ENCODE measurements at regions not wholly inside any gene's neighbourhood (a gene's known extent, or its start where the extent isn't known, plus 50 kb on each side); places are given as distances from the start of the nearest gene placed in this dataset.

- no peak for DNase-seq
Measured at GRCh38 chr10:24133835-24134234, 75.1 kb upstream of the KIAA1217 start.

GRCh38 chr10:24136070-24136469, 72.9 kb upstream of the KIAA1217 start:
- DNase-seq: no peak

GRCh38 chr10:24147321-24147720, 61.6 kb upstream of the KIAA1217 start:
- DNase-seq: no peak

GRCh38 chr10:24149640-24150039, 59.3 kb upstream of the KIAA1217 start:
- DNase-seq: no peak

- no peak for DNase-seq
Measured at GRCh38 chr10:24150853-24151252, 58.1 kb upstream of the KIAA1217 start.

GRCh38 chr10:24152270-24152669, 56.7 kb upstream of the KIAA1217 start:
- no peak for DNase-seq

- peak; percentile 67 for DNase-seq
Measured at GRCh38 chr10:24153031-24153430, 55.9 kb upstream of the KIAA1217 start.

- no peak for DNase-seq
Measured at GRCh38 chr10:24153537-24153936, 55.4 kb upstream of the KIAA1217 start.

GRCh38 chr10:24156686-24157085, 52.3 kb upstream of the KIAA1217 start:
- no peak for DNase-seq

GRCh38 chr10:24157567-24157966, 51.4 kb upstream of the KIAA1217 start:
- no peak for DNase-seq

Data from tongue (tissue), 1 donor.